Left cardiac atrium (tissue), 4 donors: ENCODE measurements at regions not wholly inside any gene's neighbourhood (a gene's known extent, or its start where the extent isn't known, plus 50 kb on each side); places are given as distances from the start of the nearest gene placed in this dataset.
A peak's percentile ranks its signal among the peaks of the same experiment; 100 is the strongest.

Source experiments
- ATAC-seq, 2 donors: fragments of 200-7000 bp; cut with Tn5 transposase; one replicate each; pipeline ENCODE4 v1.9.1; 2020; ENCODE audit warnings: mild to moderate bottlenecking in 2 of 2, moderate library complexity in 2 of 2
- DNase-seq: peaks from one replicate; pipeline ENCODE4 v3.0.0-alpha.2; 2020
- intact Hi-C, 2 donors: fragments of 100-400 bp; cut with DNase I; formaldehyde crosslinking; loops; one replicate each; pipeline versions ENCODE4 v1.14.1 to v1.15.1; 2022 to 2023
- donor health status: DM: no; HTN: yes; CAD: no.
- donor health status: DM: no; HTN: yes; CAD: no; lungs with severe emphysema.
- donor health status: DM: yes; HTN: yes; CAD: no.
- donor health status: Dilated cardiomyopathy.

GRCh38 chr3:67860429-67860828 is 206.0 kb upstream of the SUCLG2 start:
- ATAC-seq (no peak), DNase-seq (no peak)
- intact Hi-C loops = no loop called here

GRCh38 chr3:67858492-67858891 is 204.1 kb upstream of the SUCLG2 start:
- no peak for DNase-seq
- no peak for ATAC-seq
- intact Hi-C loops = no loop called here

- intact Hi-C loops = no loop called here
- DNase-seq (no peak), ATAC-seq (no peak)
Measured at GRCh38 chr3:67856718-67857117, 202.3 kb upstream of the SUCLG2 start.

GRCh38 chr3:67854663-67855062 is 200.3 kb upstream of the SUCLG2 start:
- ATAC-seq = no peak
- intact Hi-C loops = no loop called here

GRCh38 chr3:67853520-67853919 is 199.1 kb upstream of the SUCLG2 start:
- DNase-seq = no peak
- no peak for ATAC-seq
- intact Hi-C loops = no loop called here

More at GRCh38 chr3:67854663-67855062, 200.3 kb upstream of the SUCLG2 start:
- no peak for DNase-seq

- ATAC-seq = no peak
- DNase-seq = no peak
- intact Hi-C loops = no loop called here
Measured at GRCh38 chr3:67848299-67848698, 193.9 kb upstream of the SUCLG2 start.

- no peak for DNase-seq
- intact Hi-C loops = no loop called here
- no peak for ATAC-seq
Measured at GRCh38 chr3:67846166-67846565, 191.8 kb upstream of the SUCLG2 start.

GRCh38 chr3:67832817-67833216 is 178.4 kb upstream of the SUCLG2 start:
- intact Hi-C loops = no loop called here
- ATAC-seq (no peak), DNase-seq (no peak)

- intact Hi-C loops = no loop called here
- no peak for ATAC-seq
- no peak for DNase-seq
Measured at GRCh38 chr3:67831262-67831661, 176.8 kb upstream of the SUCLG2 start.

- intact Hi-C loops = no loop called here
- ATAC-seq (no peak), DNase-seq (no peak)
Measured at GRCh38 chr3:67828486-67829010, 174.1 kb upstream of the SUCLG2 start.

- no peak for ATAC-seq
- intact Hi-C loops = no loop called here
- no peak for DNase-seq
Measured at GRCh38 chr3:67821135-67821534, 166.7 kb upstream of the SUCLG2 start.

- ATAC-seq (no peak), DNase-seq (no peak)
- intact Hi-C loops = no loop called here
Measured at GRCh38 chr3:67819447-67819846, 165.0 kb upstream of the SUCLG2 start.

GRCh38 chr3:67809370-67809935 is 155.0 kb upstream of the SUCLG2 start:
- no peak for ATAC-seq
- intact Hi-C loops = no loop called here
- DNase-seq = no peak

GRCh38 chr3:67808906-67809305 is 154.5 kb upstream of the SUCLG2 start:
- intact Hi-C loops = no loop called here
- DNase-seq (no peak), ATAC-seq (no peak)

- intact Hi-C loops = no loop called here
- ATAC-seq = no peak
Measured at GRCh38 chr3:67804578-67804977, 150.2 kb upstream of the SUCLG2 start.

GRCh38 chr3:67804089-67804488 is 149.7 kb upstream of the SUCLG2 start:
- no peak for DNase-seq

More at GRCh38 chr3:67804578-67804977, 150.2 kb upstream of the SUCLG2 start:
- no peak for DNase-seq

GRCh38 chr3:67798412-67798811 is 144.0 kb upstream of the SUCLG2 start:
- no peak for ATAC-seq

More at GRCh38 chr3:67804089-67804488, 149.7 kb upstream of the SUCLG2 start:
- intact Hi-C loops = no loop called here
- no peak for ATAC-seq

GRCh38 chr3:67791620-67792019 is 137.2 kb upstream of the SUCLG2 start:
- DNase-seq (no peak), ATAC-seq (no peak)
- intact Hi-C loops = loop anchor here in 1 of 2 donors (5.0 kb wide), 1 partner anchor 409 kb away; no protein-coding TSS in a partner anchor

More at GRCh38 chr3:67798412-67798811, 144.0 kb upstream of the SUCLG2 start:
- no peak for DNase-seq
- intact Hi-C loops = no loop called here

GRCh38 chr3:67790043-67790442 is 135.6 kb upstream of the SUCLG2 start:
- DNase-seq (peak; percentile 28), ATAC-seq (peak; percentile 57 to 59)
- intact Hi-C loops = loop anchor here in 1 of 2 donors (5.0 kb wide), 1 partner anchor 408 kb away; no protein-coding TSS in a partner anchor

GRCh38 chr3:67788396-67788795 is 134.0 kb upstream of the SUCLG2 start:
- ATAC-seq (no peak), DNase-seq (no peak)
- intact Hi-C loops = no loop called here
